ENCODE measurements at regions not wholly inside any gene's neighbourhood (a gene's known extent, or its start where the extent isn't known, plus 50 kb on each side); places are given as distances from the start of the nearest gene placed in this dataset.
"Not testable (repeated sequence)": the region's sequence is repeated elsewhere in the genome, so short reads cannot be mapped to it uniquely, and the experiment has no call there.

GRCh38 chr6:144438103-144438502 lies 153.0 kb downstream of the UTRN start:
- DNase-seq, result no peak

- no peak for DNase-seq
Measured at GRCh38 chr6:144439016-144439415, 153.9 kb downstream of the UTRN start.

- DNase-seq, result not testable (repeated sequence)
Measured at GRCh38 chr6:144441801-144442200, 156.7 kb downstream of the UTRN start.

GRCh38 chr6:144443157-144443556 lies 158.0 kb downstream of the UTRN start:
- DNase-seq, result no peak

- DNase-seq, result no peak
Measured at GRCh38 chr6:144447472-144447871, 162.3 kb downstream of the UTRN start.

- DNase-seq, result no peak
Measured at GRCh38 chr6:144449218-144449617, 164.1 kb downstream of the UTRN start.

- no peak for DNase-seq
Measured at GRCh38 chr6:144449911-144450597, 164.9 kb downstream of the UTRN start.

- DNase-seq, result no peak
Measured at GRCh38 chr6:144460327-144461095, 175.4 kb downstream of the UTRN start.

GRCh38 chr6:144462058-144462457 lies 176.9 kb downstream of the UTRN start:
- DNase-seq, result no peak

- no peak for DNase-seq
Measured at GRCh38 chr6:144466716-144467115, 181.6 kb downstream of the UTRN start.

GRCh38 chr6:144467172-144467762 lies 182.1 kb downstream of the UTRN start:
- no peak for DNase-seq

- DNase-seq, result no peak
Measured at GRCh38 chr6:144467921-144468320, 182.8 kb downstream of the UTRN start.

- no peak for DNase-seq
Measured at GRCh38 chr6:144468709-144469108, 183.6 kb downstream of the UTRN start.

- no peak for DNase-seq
Measured at GRCh38 chr6:144469144-144469575, 184.0 kb downstream of the UTRN start.

GRCh38 chr6:144470201-144470600 lies 185.1 kb downstream of the UTRN start:
- not testable (repeated sequence) for DNase-seq

- no peak for DNase-seq
Measured at GRCh38 chr6:144471986-144472385, 186.9 kb downstream of the UTRN start.

- no peak for DNase-seq
Measured at GRCh38 chr6:144474290-144474689, 189.2 kb downstream of the UTRN start.

- DNase-seq, result no peak
Measured at GRCh38 chr6:144474904-144475303, 189.8 kb downstream of the UTRN start.

GRCh38 chr6:144475411-144475810 lies 190.3 kb downstream of the UTRN start:
- DNase-seq, result no peak

GRCh38 chr6:144476286-144476685 lies 191.2 kb downstream of the UTRN start:
- DNase-seq, result no peak

GRCh38 chr6:144477396-144477795 lies 192.3 kb downstream of the UTRN start:
- DNase-seq, result no peak

GRCh38 chr6:144477856-144478255 lies 192.7 kb downstream of the UTRN start:
- no peak for DNase-seq

- no peak for DNase-seq
Measured at GRCh38 chr6:144478483-144478882, 193.3 kb downstream of the UTRN start.

GRCh38 chr6:144479991-144480390 lies 194.9 kb downstream of the UTRN start:
- DNase-seq, result no peak
